Gastroesophageal sphincter (tissue), 4 donors: ENCODE measurements at regions not wholly inside any gene's neighbourhood (a gene's known extent, or its start where the extent isn't known, plus 50 kb on each side); places are given as distances from the start of the nearest gene placed in this dataset.

Source experiments
- ATAC-seq: fragments of 150-250 bp; one replicate; pipeline ENCODE4 v1.9.1; 2016; ENCODE audit warnings: mild to moderate bottlenecking, moderate library complexity
- H3K27ac ChIP-seq, 4 donors: fragments of 200-600 bp; sonication (generic) in 3 of 4; 1 replicate in 3 of 4; 2 replicates in 1 of 4; pipeline ENCODE4 v1.5.1; 2016 to 2019
- H3K27me3 ChIP-seq: fragments of 200-600 bp; sonication (generic); one replicate; pipeline ENCODE4 v1.5.1; 2019
- H3K36me3 ChIP-seq, 2 donors: fragments of 200-600 bp; sonication (generic); one replicate each; pipeline ENCODE4 v1.5.1; 2019; ENCODE audit warnings: control low read depth in 1 of 2
- H3K4me1 ChIP-seq, 3 donors: fragments of 200-600 bp; sonication (generic); 1 replicate in 2 of 3; 2 replicates in 1 of 3; pipeline ENCODE4 v1.5.1; 2016 to 2019; ENCODE audit warnings: control low read depth in 2 of 3
- H3K4me3 ChIP-seq, 2 donors: fragments of 200-600 bp; sonication (generic); one replicate each; pipeline ENCODE4 v1.5.1; 2019; ENCODE audit warnings: mild to moderate bottlenecking in 1 of 2, moderate library complexity in 1 of 2
- H3K9me3 ChIP-seq, 3 donors: fragments of 200-600 bp; sonication (generic); one replicate each; pipeline ENCODE4 v1.5.1; 2017 to 2019; ENCODE audit warnings: control low read depth in 2 of 3
- CTCF ChIP-seq, 4 experiments: fragments of 200-600 bp in 2 of 4; fragments of 450-650 bp in 2 of 4; sonication (generic) in 1 of 4; IDR thresholded peaks; one replicate each; pipeline ENCODE4 v1.5.1; 2017 to 2019; ENCODE audit warnings: antibody characterized with exemption in 4 of 4, mild to moderate bottlenecking in 2 of 4, moderate library complexity in 2 of 4
- EP300 ChIP-seq: sonication (generic); formaldehyde crosslinking; IDR thresholded peaks from one replicate; pipeline ENCODE4 v1.6.1; 2017; ENCODE audit warnings: antibody characterized with exemption, mild to moderate bottlenecking
- POLR2A ChIP-seq, 2 donors: fragments of 450-650 bp; IDR thresholded peaks; one replicate each; pipeline ENCODE4 v1.6.1; 2017; ENCODE audit warnings: antibody characterized with exemption in 2 of 2, mild to moderate bottlenecking in 2 of 2, moderate library complexity in 1 of 2
- POLR2AphosphoS5 ChIP-seq: sonication (generic); formaldehyde crosslinking; IDR thresholded peaks from one replicate; pipeline ENCODE4 v1.6.1; 2017; ENCODE audit warnings: antibody characterized with exemption
- WGBS, 2 donors: methylation state at CpG; one replicate each; pipeline ENCODE4 v1.1.5; 2018; ENCODE audit warnings: low coverage in 1 of 2; 5-methylcytosine and 5-hydroxymethylcytosine counted together

DNA sequence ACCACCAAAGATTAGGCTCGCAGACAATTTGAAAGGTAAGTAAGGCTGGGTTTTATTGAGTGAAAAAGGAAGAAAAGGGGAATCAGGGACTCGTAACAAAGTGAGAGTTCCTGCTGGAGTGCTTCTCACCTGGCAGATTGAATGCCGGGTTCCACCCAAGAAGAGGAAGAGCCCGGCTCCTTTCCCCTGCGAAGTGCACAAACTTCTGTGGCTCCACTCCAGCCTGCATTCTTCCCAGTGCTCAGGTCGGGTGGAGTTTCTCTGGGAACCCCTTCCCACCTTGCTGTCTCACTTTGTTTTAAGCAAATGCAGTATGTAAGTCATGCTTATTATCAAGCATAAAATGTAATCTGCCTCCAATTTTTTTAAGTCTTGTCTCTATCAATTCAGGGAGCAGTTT, 87.1 kb upstream of the TMEM106B start:
- Histone ChIP-seq H3K9me3 (no peaks in the 10 kb centered on the region), H3K4me3 (no peak overlapping the region), H3K27me3 (no peaks in the 10 kb centered on the region), H3K27ac (no peak overlapping the region), H3K36me3 (no peaks in the 10 kb centered on the region), H3K4me1 (no peaks in the 10 kb centered on the region)
- no peak for TF ChIP-seq POLR2A (IDR thresholded peaks at IDR 0.05)
- no peak for TF ChIP-seq POLR2AphosphoS5
- no peak for TF ChIP-seq CTCF (IDR thresholded peaks at IDR 0.05)
- WGBS, 2 donors: 69 to 87% methylated on average over 5 to 6 of the region's 6 CpGs
- ATAC-seq: no peak

- H3K36me3 ChIP-seq: no peaks in the 10 kb centered on the region
- ATAC-seq: no peak
- no peak overlapping the region for H3K4me3 ChIP-seq
- H3K27me3 ChIP-seq: no peaks in the 10 kb centered on the region
- H3K9me3 ChIP-seq: no peaks in the 10 kb centered on the region
- H3K27ac ChIP-seq: no peak overlapping the region
- no peaks in the 10 kb centered on the region for H3K4me1 ChIP-seq
- no peak for TF ChIP-seq POLR2AphosphoS5
- no peak for TF ChIP-seq CTCF (IDR thresholded peaks at IDR 0.05)
- TF ChIP-seq POLR2A (IDR thresholded peaks at IDR 0.05): no peak
- no peak for TF ChIP-seq EP300
Measured at GRCh38 chr7:12127455-12127854, 83.6 kb upstream of the TMEM106B start.

- no peaks in the 10 kb centered on the region for H3K4me1 ChIP-seq
- no peaks in the 10 kb centered on the region for H3K9me3 ChIP-seq
- H3K27ac ChIP-seq: no peak overlapping the region
- H3K36me3 ChIP-seq: no peaks in the 10 kb centered on the region
- no peaks in the 10 kb centered on the region for H3K27me3 ChIP-seq
- TF ChIP-seq EP300: no peak
- no peak for TF ChIP-seq CTCF (IDR thresholded peaks at IDR 0.05)
- no peak for TF ChIP-seq POLR2AphosphoS5
- TF ChIP-seq POLR2A (IDR thresholded peaks at IDR 0.05): no peak
- ATAC-seq: no peak
- H3K4me3 ChIP-seq: no peak overlapping the region
Measured at GRCh38 chr7:12130609-12131008, 80.5 kb upstream of the TMEM106B start.

GRCh38 chr7:12131122-12131521, 80.0 kb upstream of the TMEM106B start:
- H3K27me3 ChIP-seq: no peaks in the 10 kb centered on the region
- TF ChIP-seq POLR2A (IDR thresholded peaks at IDR 0.05) (no peak), CTCF (IDR thresholded peaks at IDR 0.05) (no peak), POLR2AphosphoS5 (no peak), EP300 (no peak)
- no peak overlapping the region for H3K27ac ChIP-seq
- no peaks in the 10 kb centered on the region for H3K9me3 ChIP-seq
- H3K36me3 ChIP-seq: no peaks in the 10 kb centered on the region
- no peaks in the 10 kb centered on the region for H3K4me1 ChIP-seq
- ATAC-seq: no peak
- no peak overlapping the region for H3K4me3 ChIP-seq

- TF ChIP-seq POLR2A (IDR thresholded peaks at IDR 0.05) (no peak), POLR2AphosphoS5 (no peak), EP300 (no peak), CTCF (IDR thresholded peaks at IDR 0.05) (no peak)
- no peak for ATAC-seq
- no peak overlapping the region for H3K4me3 ChIP-seq
- H3K4me1 ChIP-seq: no peaks in the 10 kb centered on the region
- no peaks in the 10 kb centered on the region for H3K27me3 ChIP-seq
- H3K9me3 ChIP-seq: no peaks in the 10 kb centered on the region
- H3K36me3 ChIP-seq: no peaks in the 10 kb centered on the region
- no peak overlapping the region for H3K27ac ChIP-seq
Measured at GRCh38 chr7:12133865-12134264, 77.2 kb upstream of the TMEM106B start.
